Fibroblast of mammary gland (primary cell): ENCODE measurements at regions not wholly inside any gene's neighbourhood (a gene's known extent, or its start where the extent isn't known, plus 50 kb on each side); places are given as distances from the start of the nearest gene placed in this dataset.
A peak's percentile ranks its signal among the peaks of the same experiment; 100 is the strongest.

Source experiments
- DNase-seq: peaks from one replicate; pipeline ENCODE4 v3.0.0-alpha.2; 2010; ENCODE audit warnings: low read depth
- H3K4me3 ChIP-seq: 2 replicates; pipeline ENCODE4 v1.5.1; 2011; ENCODE audit warnings: low read depth, mild to moderate bottlenecking, low read length, moderate library complexity; ENCODE audit not compliant: control insufficient read depth
- CTCF ChIP-seq: conservative IDR thresholded peaks from 2 replicates; pipeline ENCODE4 v1.5.1; 2011; ENCODE audit warnings: low read depth, low read length, inconsistent platforms; ENCODE audit not compliant: control insufficient read depth, insufficient read depth

GRCh38 chr20:23233341-23233740, 117.2 kb upstream of the NXT1 start:
- DNase-seq, result no peak
- no peak for TF ChIP-seq CTCF
- no peak overlapping the region for H3K4me3 ChIP-seq

GRCh38 chr20:23232679-23233308, 117.8 kb upstream of the NXT1 start:
- no peak for TF ChIP-seq CTCF
- DNase-seq, result no peak
- no peak overlapping the region for H3K4me3 ChIP-seq

DNA sequence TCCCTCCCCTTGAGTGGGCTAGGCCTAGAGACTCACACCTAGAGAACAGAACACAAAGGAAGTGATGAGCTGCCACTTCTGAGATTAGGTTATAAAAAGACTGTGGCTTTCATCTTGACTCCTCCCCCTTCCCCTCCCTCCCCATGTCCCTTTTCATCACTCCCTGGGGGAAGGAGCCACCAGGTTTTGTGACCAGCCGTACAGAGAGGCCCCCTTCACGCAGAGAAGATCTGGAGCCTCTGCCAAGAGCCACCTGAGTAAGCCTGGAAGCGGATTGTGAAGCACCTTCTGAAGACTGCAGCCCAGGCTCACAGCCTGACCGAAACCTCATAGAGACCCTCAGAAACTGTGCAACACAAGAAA, 118.4 kb upstream of the NXT1 start:
- DNase-seq, result no peak
- no peak for TF ChIP-seq CTCF
- H3K4me3 ChIP-seq, result no peak overlapping the region

- no peak overlapping the region for H3K4me3 ChIP-seq
- peak; percentile 81 for DNase-seq
- no peak for TF ChIP-seq CTCF
Measured at GRCh38 chr20:23231561-23232218, 118.9 kb upstream of the NXT1 start.

GRCh38 chr20:23230766-23231385, 119.7 kb upstream of the NXT1 start:
- no peak overlapping the region for H3K4me3 ChIP-seq
- DNase-seq, result no peak
- TF ChIP-seq CTCF, result no peak

GRCh38 chr20:23229989-23230388, 120.6 kb upstream of the NXT1 start:
- H3K4me3 ChIP-seq, result no peak overlapping the region
- TF ChIP-seq CTCF, result no peak
- no peak for DNase-seq
